Kidney epithelial cell (primary cell): ENCODE measurements at regions not wholly inside any gene's neighbourhood (a gene's known extent, or its start where the extent isn't known, plus 50 kb on each side); places are given as distances from the start of the nearest gene placed in this dataset.

Experiments
- DNase-seq: peaks from one replicate; pipeline ENCODE4 v3.0.0-alpha.2; 2010; ENCODE audit warnings: low read depth
- H3K27me3 ChIP-seq: 2 replicates; pipeline ENCODE4 v1.6.0; 2011; ENCODE audit warnings: low read length; ENCODE audit not compliant: control insufficient read depth, insufficient read depth
- H3K36me3 ChIP-seq: 2 replicates; pipeline ENCODE4 v1.5.1; 2011; ENCODE audit warnings: low read length; ENCODE audit not compliant: control insufficient read depth, insufficient read depth
- H3K4me3 ChIP-seq: 2 replicates; pipeline ENCODE4 v1.5.1; 2011; ENCODE audit warnings: low read depth, mild to moderate bottlenecking, control low read depth, low read length
- CTCF ChIP-seq: IDR thresholded peaks from 2 replicates; pipeline ENCODE4 v1.5.1; 2011; ENCODE audit warnings: mild to moderate bottlenecking, moderate library complexity, low read length, control low read depth, inconsistent platforms; ENCODE audit not compliant: insufficient read depth, poor library complexity, severe bottlenecking

GRCh38 chr3:187945374-187945773 lies 200.1 kb upstream of the BCL6 start:
- H3K36me3 ChIP-seq, result no peaks in the 10 kb centered on the region
- TF ChIP-seq CTCF, result no peak
- no peak for DNase-seq

GRCh38 chr3:187946163-187946691 lies 201.0 kb upstream of the BCL6 start:
- Histone ChIP-seq H3K4me3 (no peak overlapping the region), H3K36me3 (no peaks in the 10 kb centered on the region), H3K27me3 (no peaks in the 10 kb centered on the region)
- no peak for DNase-seq
- no peak for TF ChIP-seq CTCF

More at GRCh38 chr3:187945374-187945773, 200.1 kb upstream of the BCL6 start:
- H3K27me3 ChIP-seq, result no peaks in the 10 kb centered on the region
- H3K4me3 ChIP-seq, result no peak overlapping the region

- TF ChIP-seq CTCF, result no peak
- no peaks in the 10 kb centered on the region for H3K36me3 ChIP-seq
- no peaks in the 10 kb centered on the region for H3K27me3 ChIP-seq
- H3K4me3 ChIP-seq, result no peak overlapping the region
- no peak for DNase-seq
These were observed 201.7 kb upstream of the BCL6 start for GRCh38 chr3:187946981-187947380.

- Histone ChIP-seq H3K27me3 (no peaks in the 10 kb centered on the region), H3K4me3 (no peak overlapping the region), H3K36me3 (no peaks in the 10 kb centered on the region)
- DNase-seq, result no peak
- TF ChIP-seq CTCF, result no peak
These were observed 202.8 kb upstream of the BCL6 start for GRCh38 chr3:187947927-187948682.

- DNase-seq, result no peak
- Histone ChIP-seq H3K36me3 (no peaks in the 10 kb centered on the region), H3K4me3 (no peak overlapping the region), H3K27me3 (no peaks in the 10 kb centered on the region)
- no peak for TF ChIP-seq CTCF
These were observed 204.0 kb upstream of the BCL6 start for GRCh38 chr3:187949093-187949820.

- DNase-seq, result no peak
- H3K36me3 ChIP-seq, result no peaks in the 10 kb centered on the region
- no peak overlapping the region for H3K4me3 ChIP-seq
- H3K27me3 ChIP-seq, result no peaks in the 10 kb centered on the region
- no peak for TF ChIP-seq CTCF
These were observed 203.3 kb upstream of the LPP start for GRCh38 chr3:187950671-187951070.
